ENCODE measurements at regions not wholly inside any gene's neighbourhood (a gene's known extent, or its start where the extent isn't known, plus 50 kb on each side); places are given as distances from the start of the nearest gene placed in this dataset.
"Not testable (repeated sequence)": the region's sequence is repeated elsewhere in the genome, so short reads cannot be mapped to it uniquely, and the experiment has no call there.

GRCh38 chr15:47131450-47131849 lies 585.9 kb upstream of the SEMA6D start:
- not testable (repeated sequence) for TF ChIP-seq CTCF (IDR thresholded peaks at IDR 0.05; ENCODE audit: insufficient read depth, low read depth, low read length); EZH2 (IDR thresholded peaks at IDR 0.05; ENCODE audit: insufficient read depth, low read length)

Data from astrocyte (in vitro differentiated cells and primary cell).